ENCODE measurements at regions not wholly inside any gene's neighbourhood (a gene's known extent, or its start where the extent isn't known, plus 50 kb on each side); places are given as distances from the start of the nearest gene placed in this dataset.

GRCh38 chr18:47708206-47708605 is 222.3 kb downstream of the SMAD2 start:
- Histone ChIP-seq H3K9me2 (no peaks in the 10 kb centered on the region), H3K27ac (ENCODE audit: low read depth in 2 of 2, low read length in 1 of 2) (no peak overlapping the region), H3K9ac (no peak overlapping the region), H3K36me3 (replicated peaks in 1 of 2; ENCODE audit: control insufficient read depth in 1 of 2, insufficient read depth in 2 of 2, low read length in 1 of 2) (no peaks in the 10 kb centered on the region), H3K79me2 (ENCODE audit: insufficient read depth) (no peaks in the 10 kb centered on the region), H3K4me3 (ENCODE audit: low read depth in 2 of 2, low read length in 1 of 2) (no peak overlapping the region), H3K4me2 (no peak overlapping the region), H4K20me1 (ENCODE audit: insufficient read depth) (no peaks in the 10 kb centered on the region), H3K9me3 (no peaks in the 10 kb centered on the region), H3K4me1 (ENCODE audit: control insufficient read depth in 1 of 2, insufficient read depth in 2 of 2, low read depth in 1 of 2, low read length in 1 of 2) (no peaks in the 10 kb centered on the region), H3F3A (replicated peaks; ENCODE audit: insufficient read depth) (no peaks in the 10 kb centered on the region), H3K27me3 (ENCODE audit: insufficient read depth) (no peaks in the 10 kb centered on the region), H2AFZ (ENCODE audit: low read depth) (no peak overlapping the region)
- TF ChIP-seq USF1 (IDR thresholded peaks at IDR 0.05; ENCODE audit: borderline replicate concordance, low read depth) (no peak), FOXJ3 (CRISPR knock-in tag; IDR thresholded peaks at IDR 0.05) (no peak), NFIC (IDR thresholded peaks at IDR 0.05; ENCODE audit: borderline replicate concordance) (no peak), CHD2 (IDR thresholded peaks at IDR 0.05; ENCODE audit: low read length, partially characterized antibody) (no peak), TEAD4 (IDR thresholded peaks at IDR 0.05; ENCODE audit: borderline replicate concordance, insufficient read depth) (no peak), USF2 (IDR thresholded peaks at IDR 0.05; ENCODE audit: borderline replicate concordance, low read depth, low read length) (no peak), POLR2AphosphoS5 (IDR thresholded peaks at IDR 0.05; ENCODE audit: low read depth, low read length) (no peak), SMC3 (IDR thresholded peaks at IDR 0.05; ENCODE audit: low read depth, low read length) (no peak), TCF12 (IDR thresholded peaks at IDR 0.05) (no peak), MEF2A (IDR thresholded peaks at IDR 0.05; ENCODE audit: borderline replicate concordance, low read depth) (no peak), ZBTB33 (IDR thresholded peaks at IDR 0.05; ENCODE audit: borderline replicate concordance, low read depth) (no peak), EP300 (IDR thresholded peaks at IDR 0.05; ENCODE audit: borderline replicate concordance in 1 of 2, low read depth in 1 of 2, low read length in 1 of 2) (no peak), CTCF (IDR thresholded peaks at IDR 0.05) (no peak)
- 4% methylated on average over 3 of the region's 3 CpGs for WGBS (ENCODE audit: low lambda C conversion rate)
- ChIA-PET CTCF (interaction anchor here (1.0 kb wide), 1 partner anchor 41 kb away, joined by 3 read pairs; no protein-coding TSS in a partner anchor), POLR2A (no interaction called here)
- no peak for DNase-seq

All from SK-N-SH (cell line).